SH-SY5Y (cell line): ENCODE measurements at regions not wholly inside any gene's neighbourhood (a gene's known extent, or its start where the extent isn't known, plus 50 kb on each side); places are given as distances from the start of the nearest gene placed in this dataset.

Experiments used
- GATA2 ChIP-seq: IDR thresholded peaks from 2 replicates; pipeline ENCODE4 v1.6.1; 2011; ENCODE audit warnings: mild to moderate bottlenecking, low read depth, low read length
- GATA3 ChIP-seq: IDR thresholded peaks from 2 replicates; pipeline ENCODE4 v1.6.1; 2011; ENCODE audit warnings: low read depth, mild to moderate bottlenecking, low read length, moderate library complexity

DNA sequence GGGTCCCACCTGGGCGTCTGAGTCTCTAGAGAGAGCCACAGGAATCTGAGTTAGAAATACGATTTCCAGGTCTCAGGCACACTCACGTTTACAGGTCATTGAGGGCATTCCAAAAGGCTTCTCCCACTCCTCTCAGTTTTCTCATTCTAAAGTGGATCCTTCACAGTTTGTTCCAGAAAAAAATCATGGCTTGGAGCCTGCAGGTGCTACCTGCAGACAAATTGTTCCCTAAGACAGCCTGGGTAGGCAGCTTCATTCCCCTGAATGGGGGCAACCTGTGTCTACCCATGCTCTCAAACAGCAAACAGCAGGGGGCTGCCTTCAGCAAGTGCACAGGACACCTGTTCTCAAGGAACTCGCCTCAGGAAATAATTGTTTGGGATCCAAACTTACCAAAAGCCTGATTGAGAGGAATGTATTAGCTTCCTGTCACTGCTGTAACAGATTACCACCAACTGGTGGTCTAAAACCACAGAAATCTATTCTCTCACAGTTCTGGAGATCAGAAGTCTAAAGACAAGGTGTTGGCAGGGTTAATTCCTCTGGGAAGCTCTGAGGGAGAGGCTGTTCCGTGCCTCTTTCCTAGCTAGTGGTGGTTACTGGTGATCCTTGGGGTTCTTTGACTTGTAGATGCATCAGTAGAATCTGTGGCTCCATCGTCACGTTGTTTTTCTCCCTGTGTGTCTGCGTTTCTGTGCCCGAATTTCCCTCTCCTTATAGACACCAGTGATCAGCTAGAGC is 117.2 kb downstream of the RAB11FIP2 start:
- TF ChIP-seq GATA3 (no peak), GATA2 (no peak)
